B cell (primary cell): ENCODE measurements at regions not wholly inside any gene's neighbourhood (a gene's known extent, or its start where the extent isn't known, plus 50 kb on each side); places are given as distances from the start of the nearest gene placed in this dataset.

Experiments
- ATAC-seq: fragments of 200-7000 bp; cut with Tn5 transposase; one replicate; pipeline ENCODE4 v1.10.0; 2021; ENCODE audit warnings: low read depth, mild to moderate bottlenecking, moderate number of reproducible peaks, moderate library complexity
- CTCF ChIA-PET: fragments of 350-600 bp; sonication (Branson Sonifier 250); formaldehyde crosslinking; loops from one replicate; lab custom pipeline; 2021; ENCODE audit warnings: antibody characterized with exemption, inconsistent platforms; lab: Charles Lee
- POLR2A ChIA-PET: fragments of 350-600 bp; sonication (Branson Sonifier 250); formaldehyde crosslinking; loops from one replicate; lab custom pipeline; 2021; ENCODE audit warnings: antibody characterized with exemption; lab: Charles Lee
- DNase-seq: peaks from one replicate; pipeline ENCODE4 v3.0.0; 2013
- H2AFZ ChIP-seq: 2 replicates; pipeline ENCODE4 v1.6.1; 2012; ENCODE audit warnings: mild to moderate bottlenecking, low read depth, low read length; ENCODE audit not compliant: insufficient read depth, poor library complexity, severe bottlenecking
- H3K27ac ChIP-seq, 2 donors: 1 replicate in 1 of 2; 2 replicates in 1 of 2; pipeline ENCODE4 v1.5.1; 2012 to 2013; ENCODE audit warnings: low read length in 2 of 2, mild to moderate bottlenecking in 2 of 2, moderate library complexity in 1 of 2
- H3K27me3 ChIP-seq, 4 experiments: fragments of 200-600 bp in 1 of 4; sonication (generic) in 1 of 4; replicated peaks in 1 of 4; 1 replicate in 2 of 4; 2 replicates in 2 of 4; pipeline versions ENCODE4 v1.6.1 to v1.7.0; 2013 to 2016; ENCODE audit warnings: low read length in 3 of 4, mild to moderate bottlenecking in 2 of 4, mixed read lengths in 1 of 4, moderate library complexity in 1 of 4; ENCODE audit not compliant: insufficient read depth in 4 of 4, control insufficient read depth in 3 of 4; ENCODE audit errors: control extremely low read depth in 1 of 4
- H3K36me3 ChIP-seq, 2 experiments: replicated peaks in 1 of 2; 1 replicate in 1 of 2; 2 replicates in 1 of 2; pipeline versions ENCODE4 v1.6.1 to v1.7.1; 2013; ENCODE audit warnings: low read length in 1 of 2; ENCODE audit not compliant: insufficient read depth in 2 of 2, control insufficient read depth in 1 of 2; ENCODE audit errors: control extremely low read depth in 1 of 2, extremely low read depth in 1 of 2
- H3K4me1 ChIP-seq, 2 donors: fragments of 200-600 bp in 1 of 2; sonication (generic) in 1 of 2; 1 replicate in 1 of 2; 2 replicates in 1 of 2; pipeline versions ENCODE4 v1.5.1 to v1.6.1; 2013 to 2017; ENCODE audit warnings: low read length in 2 of 2; ENCODE audit not compliant: control insufficient read depth in 2 of 2, insufficient read depth in 2 of 2
- H3K4me2 ChIP-seq: replicated peaks from 2 replicates; pipeline ENCODE3; 2012; ENCODE audit warnings: mild to moderate bottlenecking, low read depth, low read length; ENCODE audit not compliant: poor library complexity, severe bottlenecking
- H3K4me3 ChIP-seq, 5 experiments: fragments of 200-600 bp in 1 of 5; sonication (generic) in 1 of 5; 1 replicate in 3 of 5; 2 replicates in 2 of 5; pipeline versions ENCODE4 v1.5.1 to v1.7.0; 2011 to 2016; ENCODE audit warnings: low read length in 4 of 5, mild to moderate bottlenecking in 4 of 5, low read depth in 2 of 5, control low read depth in 1 of 5, moderate library complexity in 1 of 5; ENCODE audit not compliant: insufficient read depth in 1 of 5; ENCODE audit errors: control extremely low read depth in 1 of 5, extremely low read depth in 1 of 5
- H3K79me2 ChIP-seq: fragments of 200-600 bp; sonication (generic); one replicate; pipeline ENCODE4 v1.6.0; 2016; ENCODE audit warnings: low read length; ENCODE audit not compliant: control insufficient read depth, insufficient read depth
- H3K9ac ChIP-seq: fragments of 200-600 bp; sonication (generic); 2 replicates; pipeline ENCODE4 v1.6.1; 2017; ENCODE audit warnings: mild to moderate bottlenecking, low read length, moderate library complexity
- H3K9me3 ChIP-seq, 3 donors: one replicate each; pipeline versions ENCODE4 v1.6.1 to v1.7.1; 2013; ENCODE audit warnings: low read length in 2 of 3; ENCODE audit not compliant: control insufficient read depth in 2 of 3, insufficient read depth in 1 of 3; ENCODE audit errors: control extremely low read depth in 1 of 3
- H4K20me1 ChIP-seq: 2 replicates; pipeline ENCODE4 v1.6.0; 2012; ENCODE audit warnings: mild to moderate bottlenecking, low read length; ENCODE audit not compliant: insufficient read depth, control insufficient read depth, poor library complexity, severe bottlenecking
- H3K27ac Mint-ChIP-seq: one replicate; pipeline ENCODE4 v1.8.0; 2021; ENCODE audit warnings: mixed read lengths
- H3K27me3 Mint-ChIP-seq: one replicate; pipeline ENCODE4 v1.8.0; 2021; ENCODE audit warnings: mixed read lengths
- H3K4me1 Mint-ChIP-seq: one replicate; pipeline ENCODE4 v1.8.0; 2021; ENCODE audit warnings: mixed read lengths
- H3K4me3 Mint-ChIP-seq: one replicate; pipeline ENCODE4 v1.8.0; 2021; ENCODE audit warnings: mixed read lengths
- H3K9me3 Mint-ChIP-seq: one replicate; pipeline ENCODE4 v1.8.0; 2022; ENCODE audit warnings: mixed read lengths; ENCODE audit not compliant: insufficient read depth
- EZH2 ChIP-seq: IDR thresholded peaks from 2 replicates; pipeline ENCODE4 v1.6.1; 2012; ENCODE audit warnings: borderline replicate concordance, low read depth, mild to moderate bottlenecking, moderate library complexity, low read length; ENCODE audit not compliant: insufficient read depth, poor library complexity, severe bottlenecking
- WGBS: methylation state at CpG from one replicate; pipeline ENCODE4 v1.1.5; 2013; ENCODE audit warnings: missing lambda C conversion rate; ENCODE audit not compliant: insufficient coverage; 5-methylcytosine and 5-hydroxymethylcytosine counted together
- intact Hi-C: fragments of 100-400 bp; cut with micrococcal nuclease; formaldehyde crosslinking; loops from one replicate; pipeline ENCODE4 v1.10.0; 2022
- TF ChIP-seq, protein P1 (sequence below): fragments of 200-600 bp; IDR thresholded peaks from one replicate; pipeline ENCODE4 v1.8.0; 2022; ENCODE audit warnings: antibody characterized with exemption, mild to moderate bottlenecking

DNA sequence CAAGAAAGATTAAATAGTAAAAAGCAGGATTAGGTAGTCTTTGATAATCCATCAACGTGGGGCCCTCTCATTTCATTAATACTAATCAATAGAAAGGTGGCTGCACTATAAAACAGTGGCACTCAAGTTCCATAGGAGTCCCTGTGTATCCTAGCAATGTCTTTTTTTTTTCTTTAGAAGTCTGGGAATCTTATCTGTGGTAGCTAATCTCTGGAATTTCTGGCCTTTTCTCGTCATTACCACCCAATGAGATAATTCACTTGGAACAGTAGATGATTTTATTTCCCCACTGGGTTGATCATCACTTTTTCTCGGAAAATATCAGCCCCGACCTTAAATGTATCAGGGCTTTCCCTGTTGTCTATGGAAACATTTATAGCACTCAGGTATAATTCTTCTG is 86.8 kb upstream of the CDH6 start:
- peaks cover 4% of the 10 kb centered on the region for H3K9me3 Mint-ChIP-seq
- intact Hi-C loops = no loop called here
- H3K9me3 ChIP-seq = no peaks in the 10 kb centered on the region
- no peaks in the 10 kb centered on the region for H4K20me1 ChIP-seq
- H3K4me1 ChIP-seq = no peaks in the 10 kb centered on the region
- DNase-seq (no peak), ATAC-seq (no peak)
- no peak overlapping the region for H3K4me3 Mint-ChIP-seq
- H3K4me1 Mint-ChIP-seq = no peaks in the 10 kb centered on the region
- H2AFZ ChIP-seq = no peak overlapping the region
- no peak overlapping the region for H3K9ac ChIP-seq
- no peak overlapping the region for H3K4me3 ChIP-seq
- ChIA-PET POLR2A (no interaction called here), CTCF (no interaction called here)
- H3K4me2 ChIP-seq = no peak overlapping the region
- H3K27me3 ChIP-seq = no peaks in the 10 kb centered on the region
- WGBS = no CpG with 5 or more reads among the region's 4 CpGs
- no peaks in the 10 kb centered on the region for H3K79me2 ChIP-seq
- TF ChIP-seq EZH2 = no peak
- TF ChIP-seq, protein P1, sequence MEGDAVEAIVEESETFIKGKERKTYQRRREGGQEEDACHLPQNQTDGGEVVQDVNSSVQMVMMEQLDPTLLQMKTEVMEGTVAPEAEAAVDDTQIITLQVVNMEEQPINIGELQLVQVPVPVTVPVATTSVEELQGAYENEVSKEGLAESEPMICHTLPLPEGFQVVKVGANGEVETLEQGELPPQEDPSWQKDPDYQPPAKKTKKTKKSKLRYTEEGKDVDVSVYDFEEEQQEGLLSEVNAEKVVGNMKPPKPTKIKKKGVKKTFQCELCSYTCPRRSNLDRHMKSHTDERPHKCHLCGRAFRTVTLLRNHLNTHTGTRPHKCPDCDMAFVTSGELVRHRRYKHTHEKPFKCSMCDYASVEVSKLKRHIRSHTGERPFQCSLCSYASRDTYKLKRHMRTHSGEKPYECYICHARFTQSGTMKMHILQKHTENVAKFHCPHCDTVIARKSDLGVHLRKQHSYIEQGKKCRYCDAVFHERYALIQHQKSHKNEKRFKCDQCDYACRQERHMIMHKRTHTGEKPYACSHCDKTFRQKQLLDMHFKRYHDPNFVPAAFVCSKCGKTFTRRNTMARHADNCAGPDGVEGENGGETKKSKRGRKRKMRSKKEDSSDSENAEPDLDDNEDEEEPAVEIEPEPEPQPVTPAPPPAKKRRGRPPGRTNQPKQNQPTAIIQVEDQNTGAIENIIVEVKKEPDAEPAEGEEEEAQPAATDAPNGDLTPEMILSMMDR = no peak
- no peaks in the 10 kb centered on the region for H3K36me3 ChIP-seq
- no peak overlapping the region for H3K27ac Mint-ChIP-seq
- no peaks in the 10 kb centered on the region for H3K27me3 Mint-ChIP-seq
- H3K27ac ChIP-seq = no peak overlapping the region

DNA sequence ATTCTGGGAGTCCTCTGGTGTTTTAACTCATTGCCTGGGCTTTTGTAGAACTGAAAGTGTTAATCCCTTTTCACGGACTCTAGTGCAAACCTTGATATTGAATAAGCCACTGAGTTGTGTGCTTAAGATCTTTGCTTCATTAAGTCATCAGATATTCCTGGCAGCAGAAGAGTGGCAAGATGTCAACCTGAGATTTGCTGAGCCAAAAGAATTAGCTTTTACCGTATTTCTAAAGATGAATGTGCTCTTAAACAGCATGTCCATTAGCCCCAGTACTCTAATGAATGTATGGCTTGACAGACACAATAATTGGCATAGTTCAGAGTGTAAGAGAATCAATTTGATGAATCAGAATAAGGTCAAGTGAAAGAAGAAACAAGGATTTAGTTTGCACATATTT is 87.2 kb upstream of the CDH6 start:
- Mint-ChIP-seq H3K4me3 (no peak overlapping the region), H3K9me3 (no peaks in the 10 kb centered on the region), H3K27me3 (no peaks in the 10 kb centered on the region), H3K4me1 (no peaks in the 10 kb centered on the region), H3K27ac (no peak overlapping the region)
- Histone ChIP-seq H3K4me2 (no peak overlapping the region), H4K20me1 (no peaks in the 10 kb centered on the region), H3K36me3 (no peaks in the 10 kb centered on the region), H2AFZ (no peak overlapping the region), H3K79me2 (no peaks in the 10 kb centered on the region), H3K9ac (no peak overlapping the region), H3K9me3 (no peaks in the 10 kb centered on the region), H3K27me3 (no peaks in the 10 kb centered on the region), H3K4me1 (no peaks in the 10 kb centered on the region), H3K27ac (no peak overlapping the region), H3K4me3 (no peak overlapping the region)
- ChIA-PET CTCF (no interaction called here), POLR2A (no interaction called here)
- TF ChIP-seq, protein P1 = no peak
- no peak for TF ChIP-seq EZH2
- intact Hi-C loops = no loop called here
- 100% methylated on average over 1 of the region's 2 CpGs for WGBS
- ATAC-seq (no peak), DNase-seq (no peak)
